Calu3 (cell line): ENCODE measurements at regions not wholly inside any gene's neighbourhood (a gene's known extent, or its start where the extent isn't known, plus 50 kb on each side); places are given as distances from the start of the nearest gene placed in this dataset.

Experiments used
- BruUV-seq: library from RNA; stranded (reverse); fragments of 400-500 nt; replicated peaks from 2 replicates; lab custom pipeline; 2021; lab: Mats Ljungman, UMichigan
- CTCF ChIA-PET: fragments of 300-600 bp; sonication (Branson Sonifier 250); formaldehyde crosslinking; loops from one replicate; lab custom pipeline; 2022; ENCODE audit warnings: antibody characterized with exemption; lab: Charles Lee
- DNase-seq: peaks from one replicate; pipeline ENCODE4 v3.0.0; 2022
- H3K27ac Mint-ChIP-seq: one replicate; pipeline ENCODE4 v1.8.0; 2022; ENCODE audit warnings: mixed read lengths; ENCODE audit not compliant: unreplicated experiment
- H3K27me3 Mint-ChIP-seq: one replicate; pipeline ENCODE4 v1.8.0; 2022; ENCODE audit warnings: mixed read lengths; ENCODE audit not compliant: unreplicated experiment
- H3K36me3 Mint-ChIP-seq: one replicate; pipeline ENCODE4 v1.8.0; 2022; ENCODE audit warnings: mild to moderate bottlenecking, moderate library complexity, mixed read lengths; ENCODE audit not compliant: insufficient read depth, unreplicated experiment
- H3K4me1 Mint-ChIP-seq: one replicate; pipeline ENCODE4 v1.8.0; 2022; ENCODE audit warnings: mild to moderate bottlenecking, low read depth, mixed read lengths; ENCODE audit not compliant: unreplicated experiment
- H3K4me3 Mint-ChIP-seq: one replicate; pipeline ENCODE4 v1.8.0; 2022; ENCODE audit warnings: mild to moderate bottlenecking, low read depth, moderate library complexity, mixed read lengths; ENCODE audit not compliant: unreplicated experiment
- H3K9me3 Mint-ChIP-seq: one replicate; pipeline ENCODE4 v1.8.0; 2022; ENCODE audit warnings: low read depth, mixed read lengths; ENCODE audit not compliant: unreplicated experiment
- intact Hi-C: fragments of 100-400 bp; cut with micrococcal nuclease; formaldehyde crosslinking; loops from one replicate; pipeline ENCODE4 v1.10.0; 2022; ENCODE audit not compliant: unreplicated experiment
- TF ChIP-seq, protein P1 (sequence below): fragments of 200-600 bp; IDR thresholded peaks from one replicate; pipeline ENCODE4 v1.8.0; 2022; ENCODE audit warnings: antibody characterized with exemption; ENCODE audit not compliant: unreplicated experiment

DNA sequence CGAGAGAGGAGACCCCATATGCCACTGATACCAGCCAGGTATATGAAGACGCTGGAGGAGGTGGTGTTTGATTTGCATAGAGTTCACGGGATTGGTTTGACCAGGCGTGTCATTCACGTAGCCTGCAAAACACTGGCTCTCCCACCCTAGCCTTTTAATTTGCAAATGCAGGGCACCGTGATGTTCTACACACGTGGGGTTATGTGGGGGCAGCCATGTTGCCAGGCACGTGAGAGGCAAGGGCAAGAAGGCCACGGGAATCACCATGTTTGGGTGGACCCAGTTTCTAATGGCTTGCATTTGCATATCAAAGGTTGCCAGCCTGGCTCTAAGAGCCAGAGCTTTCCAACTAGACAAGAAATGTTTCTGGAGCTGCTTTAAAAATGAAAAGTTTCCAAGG, 117.2 kb upstream of the LYZL1 start:
- Mint-ChIP-seq H3K27me3 (no peaks in the 10 kb centered on the region), H3K9me3 (peaks cover 11% of the 10 kb centered on the region), H3K27ac (no peak overlapping the region), H3K4me3 (no peak overlapping the region), H3K36me3 (no peaks in the 10 kb centered on the region), H3K4me1 (peaks cover 10% of the 10 kb centered on the region)
- no peak for DNase-seq
- BruUV-seq = no TSS peak
- TF ChIP-seq, protein P1, sequence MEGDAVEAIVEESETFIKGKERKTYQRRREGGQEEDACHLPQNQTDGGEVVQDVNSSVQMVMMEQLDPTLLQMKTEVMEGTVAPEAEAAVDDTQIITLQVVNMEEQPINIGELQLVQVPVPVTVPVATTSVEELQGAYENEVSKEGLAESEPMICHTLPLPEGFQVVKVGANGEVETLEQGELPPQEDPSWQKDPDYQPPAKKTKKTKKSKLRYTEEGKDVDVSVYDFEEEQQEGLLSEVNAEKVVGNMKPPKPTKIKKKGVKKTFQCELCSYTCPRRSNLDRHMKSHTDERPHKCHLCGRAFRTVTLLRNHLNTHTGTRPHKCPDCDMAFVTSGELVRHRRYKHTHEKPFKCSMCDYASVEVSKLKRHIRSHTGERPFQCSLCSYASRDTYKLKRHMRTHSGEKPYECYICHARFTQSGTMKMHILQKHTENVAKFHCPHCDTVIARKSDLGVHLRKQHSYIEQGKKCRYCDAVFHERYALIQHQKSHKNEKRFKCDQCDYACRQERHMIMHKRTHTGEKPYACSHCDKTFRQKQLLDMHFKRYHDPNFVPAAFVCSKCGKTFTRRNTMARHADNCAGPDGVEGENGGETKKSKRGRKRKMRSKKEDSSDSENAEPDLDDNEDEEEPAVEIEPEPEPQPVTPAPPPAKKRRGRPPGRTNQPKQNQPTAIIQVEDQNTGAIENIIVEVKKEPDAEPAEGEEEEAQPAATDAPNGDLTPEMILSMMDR = no peak
- intact Hi-C loops = no loop called here
- CTCF ChIA-PET = interaction anchor here (0.6 kb wide), 1 partner anchor 9 kb away, joined by 3 read pairs; no protein-coding TSS in a partner anchor

DNA sequence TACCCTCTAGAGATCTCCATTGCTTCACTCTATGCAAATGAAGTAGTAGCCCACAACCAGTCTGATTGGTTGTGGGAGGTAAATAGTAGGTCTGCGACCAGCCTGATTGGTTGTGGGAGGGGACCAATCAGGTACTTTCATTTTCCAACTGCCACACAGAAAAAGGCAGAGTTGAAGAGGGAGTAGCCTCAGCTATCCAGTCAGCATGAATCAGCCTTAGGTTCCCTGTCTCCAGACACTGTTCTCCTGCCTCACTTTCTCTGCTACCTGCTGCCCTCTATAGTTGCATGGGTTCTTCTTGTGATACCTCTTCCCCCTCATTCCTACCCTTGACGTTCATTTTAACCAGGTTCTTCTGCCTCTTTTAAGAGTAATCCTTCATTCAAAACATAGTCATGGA, 114.5 kb upstream of the LYZL1 start:
- H3K4me3 Mint-ChIP-seq = no peak overlapping the region
- H3K27me3 Mint-ChIP-seq = peaks cover 24% of the 10 kb centered on the region
- peaks cover 10% of the 10 kb centered on the region for H3K4me1 Mint-ChIP-seq
- CTCF ChIA-PET = no interaction called here
- no peak for DNase-seq
- H3K36me3 Mint-ChIP-seq = no peaks in the 10 kb centered on the region
- intact Hi-C loops = no loop called here
- no TSS peak for BruUV-seq
- H3K9me3 Mint-ChIP-seq = peaks cover 7% of the 10 kb centered on the region
- TF ChIP-seq, protein P1 = no peak
- no peak overlapping the region for H3K27ac Mint-ChIP-seq

DNA sequence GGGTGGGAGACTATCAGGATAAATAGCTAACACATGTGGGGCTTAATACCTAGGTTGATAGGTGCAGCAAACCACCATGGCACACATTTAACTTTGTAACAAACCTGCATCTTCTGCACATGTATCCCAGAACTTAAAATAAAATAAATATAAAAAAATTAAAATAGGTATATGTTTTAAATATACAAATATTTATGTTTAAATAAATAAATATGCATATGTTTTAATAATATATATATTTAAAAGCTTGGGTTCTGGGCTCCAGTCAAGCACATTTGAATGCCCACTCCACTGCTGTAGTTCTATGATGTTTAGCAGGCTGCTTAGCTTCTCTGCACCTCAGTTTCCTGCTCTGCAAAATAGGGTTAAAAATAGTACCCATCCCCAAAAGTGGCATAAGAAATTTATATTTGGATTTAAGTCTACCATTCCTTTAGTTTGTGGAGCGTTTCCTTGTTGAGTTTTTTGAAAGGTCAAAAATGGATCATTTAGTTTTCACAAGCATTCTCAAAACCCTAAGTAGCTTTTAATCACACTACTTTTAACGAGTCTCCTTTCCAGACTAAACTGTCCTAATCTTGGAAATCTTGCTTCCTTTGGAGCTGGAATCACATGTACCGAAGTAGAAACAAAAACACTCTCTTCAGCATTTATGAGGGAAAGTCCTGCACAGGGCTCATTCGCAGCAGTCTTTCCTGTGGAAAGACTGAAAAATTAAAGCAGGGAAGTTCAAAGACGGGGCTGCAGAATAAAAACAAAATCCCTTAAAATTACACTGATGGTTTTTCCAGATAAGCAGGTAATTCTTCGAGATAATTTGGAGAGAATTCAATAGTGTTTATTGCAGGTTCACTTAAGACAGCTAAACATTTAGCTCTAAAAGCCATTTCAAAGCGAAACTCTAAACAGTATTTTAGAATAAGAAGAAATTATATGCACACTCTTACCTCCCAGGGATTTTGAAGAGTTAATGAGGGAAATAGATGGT, 111.7 kb upstream of the LYZL1 start:
- DNase-seq = no peak
- BruUV-seq = no TSS peak
- no peak overlapping the region for H3K27ac Mint-ChIP-seq
- peaks cover 4% of the 10 kb centered on the region for H3K9me3 Mint-ChIP-seq
- H3K4me1 Mint-ChIP-seq = peaks cover 10% of the 10 kb centered on the region
- H3K36me3 Mint-ChIP-seq = no peaks in the 10 kb centered on the region
- TF ChIP-seq, protein P1 = no peak
- H3K27me3 Mint-ChIP-seq = peaks cover 45% of the 10 kb centered on the region
- CTCF ChIA-PET = interaction anchor here (0.6 kb wide), 1 partner anchor 586 kb away, joined by 3 read pairs; no protein-coding TSS in a partner anchor
- intact Hi-C loops = no loop called here
- H3K4me3 Mint-ChIP-seq = no peak overlapping the region

DNA sequence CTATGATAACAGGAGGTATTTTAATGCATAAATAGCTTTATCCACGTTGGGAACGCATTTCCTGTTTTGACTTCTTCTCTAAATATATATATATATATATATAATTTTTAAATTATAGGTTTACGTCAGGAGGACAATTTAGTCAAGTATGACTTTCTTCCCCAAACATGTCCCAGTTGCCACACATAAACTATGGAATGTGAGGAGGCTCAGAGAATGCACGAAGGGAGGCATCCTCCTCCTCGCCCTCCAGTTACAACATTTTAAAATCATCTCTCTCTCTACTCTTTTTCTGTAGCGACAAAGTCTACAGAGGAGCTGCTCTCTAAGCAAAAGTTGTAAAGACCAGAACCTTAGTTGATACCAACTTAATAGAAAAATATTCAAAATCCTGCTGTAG, 106.9 kb upstream of the LYZL1 start:
- H3K27ac Mint-ChIP-seq = no peak overlapping the region
- TF ChIP-seq, protein P1 = no peak
- DNase-seq = no peak
- no TSS peak for BruUV-seq
- H3K4me1 Mint-ChIP-seq = peaks cover 11% of the 10 kb centered on the region
- peaks cover 57% of the 10 kb centered on the region for H3K27me3 Mint-ChIP-seq
- no peaks in the 10 kb centered on the region for H3K9me3 Mint-ChIP-seq
- CTCF ChIA-PET = no interaction called here
- H3K36me3 Mint-ChIP-seq = no peaks in the 10 kb centered on the region
- H3K4me3 Mint-ChIP-seq = no peak overlapping the region
- intact Hi-C loops = no loop called here
